ENCODE measurements at regions not wholly inside any gene's neighbourhood (a gene's known extent, or its start where the extent isn't known, plus 50 kb on each side); places are given as distances from the start of the nearest gene placed in this dataset.
"Not testable (repeated sequence)": the region's sequence is repeated elsewhere in the genome, so short reads cannot be mapped to it uniquely, and the experiment has no call there.

DNA sequence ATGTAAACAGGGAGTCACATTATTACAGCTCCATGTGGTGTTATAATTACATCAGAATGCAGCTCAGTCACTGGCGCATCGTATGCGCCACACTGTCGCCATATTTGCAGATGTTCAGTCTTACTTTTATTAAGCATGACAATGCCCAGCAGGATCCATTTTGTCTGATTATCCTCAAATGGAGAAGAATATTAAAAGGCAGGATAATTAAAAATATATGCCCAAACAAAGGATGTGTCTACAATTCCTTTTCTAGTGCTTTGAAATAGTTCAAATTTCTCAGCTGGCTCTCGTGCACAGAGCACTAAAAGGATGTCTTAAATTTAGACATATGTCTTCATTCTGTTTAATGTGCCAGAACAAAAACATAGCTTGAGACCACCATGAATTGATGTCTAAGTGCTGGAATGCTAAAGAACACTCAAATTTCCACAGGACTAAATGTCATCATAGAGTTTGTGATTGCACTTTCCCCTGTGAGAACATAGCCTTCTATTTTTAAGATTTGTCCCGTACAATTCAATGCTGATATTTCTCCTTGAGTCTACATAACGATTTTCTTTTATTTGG is 168.0 kb downstream of the DKK1 start:
- no peak for DNase-seq

DNA sequence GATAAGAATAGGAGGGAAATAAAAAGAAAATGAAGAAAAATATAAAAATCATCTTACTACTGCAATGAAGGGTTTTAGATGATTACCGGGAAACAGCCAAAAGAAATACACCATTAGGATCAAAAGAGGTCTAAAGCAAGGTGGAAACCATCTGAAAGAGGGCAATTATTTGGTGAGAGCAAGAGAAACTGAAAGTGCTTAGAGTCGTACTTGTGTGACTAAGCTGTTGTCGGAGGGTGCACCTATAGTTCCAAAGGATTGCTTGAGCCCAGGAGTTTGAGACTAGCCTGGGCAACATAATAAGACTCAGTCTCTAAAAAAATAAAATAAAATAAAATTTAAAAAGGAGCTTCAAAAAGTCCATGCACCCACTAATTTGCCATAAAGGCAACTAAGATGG is 169.5 kb downstream of the DKK1 start:
- DNase-seq: no peak

- DNase-seq: no peak
Measured at GRCh38 chr10:52484206-52485065, 170.4 kb downstream of the DKK1 start.

DNA sequence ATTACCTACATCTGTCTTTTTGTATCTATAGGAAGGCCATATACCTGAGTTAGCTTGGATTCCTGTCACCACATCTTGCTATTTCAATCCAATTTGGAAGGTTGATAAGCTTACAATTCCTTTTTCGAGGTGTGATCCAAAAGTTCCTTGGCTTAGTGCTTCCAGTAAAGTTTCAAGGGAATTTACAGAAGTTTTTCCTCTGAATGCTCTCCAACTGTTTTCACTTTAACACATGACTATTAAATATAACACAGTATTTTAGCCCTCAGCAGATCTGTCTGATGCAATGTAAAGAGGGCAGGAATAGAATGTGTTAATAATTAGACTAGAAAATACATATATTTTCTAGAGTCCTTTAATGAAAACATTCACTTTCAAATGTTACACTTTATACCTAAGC is 171.4 kb downstream of the DKK1 start:
- DNase-seq: no peak

DNA sequence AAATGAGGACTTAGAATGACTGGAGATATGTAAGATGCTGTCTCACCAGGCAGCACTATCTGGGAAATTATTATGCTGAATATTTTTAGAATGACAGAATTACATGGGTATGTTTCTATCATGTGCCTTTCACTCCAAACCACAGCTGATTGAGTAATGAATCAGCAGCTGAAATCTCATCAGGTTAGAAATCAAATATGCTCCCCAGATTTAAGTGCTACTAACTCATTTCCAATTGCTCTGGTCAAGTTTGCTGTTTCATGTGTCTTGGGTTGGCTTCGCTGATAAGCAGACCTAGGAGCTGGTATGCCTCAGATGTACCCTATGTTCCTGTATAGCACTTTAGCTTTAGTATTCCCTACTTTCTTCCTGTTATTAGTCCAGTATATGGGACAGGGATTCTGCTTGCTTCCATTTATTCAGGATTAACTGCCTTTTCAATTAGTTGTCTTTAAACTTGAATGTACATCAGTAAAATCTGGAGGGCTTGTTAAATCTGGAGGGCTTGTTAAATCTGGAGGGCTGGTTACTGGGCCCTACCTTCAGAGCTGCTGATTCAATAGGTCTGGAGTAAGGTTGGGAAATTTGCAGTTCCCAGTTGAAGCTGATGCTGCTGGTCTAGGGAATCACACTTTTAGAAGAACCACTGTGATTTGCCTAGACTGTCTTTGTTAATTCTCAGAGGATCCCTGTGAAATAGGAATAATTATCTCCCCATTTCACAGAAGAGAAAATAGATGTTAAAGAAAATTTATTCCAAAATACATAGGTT is 172.9 kb downstream of the DKK1 start:
- DNase-seq: no peak

- peak; percentile 15 to 23 for DNase-seq
Measured at GRCh38 chr10:52488606-52489485, 174.8 kb downstream of the DKK1 start.

- no peak for DNase-seq
Measured at GRCh38 chr10:52491246-52491995, 177.3 kb downstream of the DKK1 start.

DNA sequence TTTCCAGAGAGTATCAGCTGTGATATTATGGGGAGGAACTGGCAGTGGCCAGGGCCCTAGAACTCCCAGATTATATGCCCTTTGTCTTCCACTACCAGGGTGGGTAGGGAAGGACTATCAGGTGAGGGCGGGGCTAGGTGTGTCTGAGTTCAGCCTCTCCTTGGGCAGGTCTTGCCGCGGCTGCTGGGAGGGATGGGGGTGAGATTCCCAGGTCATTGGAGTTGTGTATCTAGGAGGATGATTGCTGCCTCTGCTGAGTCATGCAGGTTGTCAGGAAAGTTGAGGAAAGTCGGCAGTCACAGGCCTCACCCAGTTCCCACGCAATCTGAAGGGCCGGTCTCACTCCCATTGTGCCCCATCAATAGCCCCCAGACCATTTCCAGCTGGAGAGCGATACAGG is 185.2 kb downstream of the DKK1 start:
- DNase-seq: no peak

DNA sequence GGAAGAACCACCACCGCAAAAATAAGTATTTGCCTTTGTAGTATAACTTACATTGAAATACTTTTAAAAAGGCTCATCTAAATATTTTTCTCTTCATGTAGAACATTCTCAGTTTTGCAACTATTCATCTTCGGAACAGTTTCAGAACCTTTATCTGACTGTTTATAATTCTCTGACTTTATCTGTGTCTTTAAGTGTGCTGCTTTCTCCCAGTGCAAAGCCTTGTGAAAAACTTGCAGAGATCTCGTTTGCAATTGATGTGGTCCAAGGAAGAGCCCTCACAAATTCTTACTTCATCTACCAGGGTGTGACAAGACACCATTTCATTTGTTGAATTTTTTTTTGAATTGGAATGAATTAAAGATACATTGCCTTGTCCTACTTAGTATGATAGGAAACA is 186.4 kb downstream of the DKK1 start:
- DNase-seq: no peak

- no peak for DNase-seq
Measured at GRCh38 chr10:52502237-52502636, 188.2 kb downstream of the DKK1 start.

- DNase-seq: not testable (repeated sequence)
Measured at GRCh38 chr10:52505341-52505740, 191.3 kb downstream of the DKK1 start.

DNA sequence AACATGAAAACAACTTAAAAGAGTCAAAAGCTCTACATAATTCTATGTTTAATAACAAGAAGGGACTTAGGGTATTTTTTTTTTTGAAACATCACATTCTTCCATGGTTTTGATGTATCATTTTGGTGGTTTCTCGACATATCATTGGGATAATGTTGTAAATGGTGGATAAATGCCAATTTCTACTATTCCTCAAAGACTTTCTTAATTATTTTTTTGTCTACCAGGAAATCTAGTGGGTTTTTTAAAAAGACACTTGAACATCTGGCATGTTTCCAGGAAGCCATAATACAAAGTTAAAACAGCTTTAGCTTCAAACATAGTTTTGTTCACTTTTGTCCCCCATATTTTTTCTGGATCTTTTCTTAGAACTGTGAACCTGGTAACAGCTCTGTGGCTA is 200.4 kb downstream of the DKK1 start:
- no peak for DNase-seq

GRCh38 chr10:52517012-52517411 is 202.9 kb downstream of the DKK1 start:
- DNase-seq: no peak

DNA sequence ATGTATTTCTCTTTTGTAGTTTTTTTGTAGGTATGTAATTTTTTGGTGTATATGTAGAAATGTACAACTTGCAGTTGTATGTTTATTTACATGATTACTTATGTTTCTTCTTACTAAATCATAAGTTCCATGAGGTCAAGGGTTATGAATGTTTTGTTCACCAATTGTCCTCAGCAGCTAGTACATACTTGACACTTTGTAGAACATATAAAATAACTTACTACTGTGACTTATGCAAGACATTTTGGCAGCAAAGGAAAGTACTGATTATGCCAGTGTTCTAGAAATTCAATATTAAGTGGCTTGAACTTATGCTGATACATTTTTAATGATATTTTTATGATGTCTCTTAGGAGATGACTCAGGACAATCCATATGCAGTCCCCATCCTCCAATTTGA is 209.6 kb downstream of the DKK1 start:
- DNase-seq: peak; percentile 30 to 36

DNA sequence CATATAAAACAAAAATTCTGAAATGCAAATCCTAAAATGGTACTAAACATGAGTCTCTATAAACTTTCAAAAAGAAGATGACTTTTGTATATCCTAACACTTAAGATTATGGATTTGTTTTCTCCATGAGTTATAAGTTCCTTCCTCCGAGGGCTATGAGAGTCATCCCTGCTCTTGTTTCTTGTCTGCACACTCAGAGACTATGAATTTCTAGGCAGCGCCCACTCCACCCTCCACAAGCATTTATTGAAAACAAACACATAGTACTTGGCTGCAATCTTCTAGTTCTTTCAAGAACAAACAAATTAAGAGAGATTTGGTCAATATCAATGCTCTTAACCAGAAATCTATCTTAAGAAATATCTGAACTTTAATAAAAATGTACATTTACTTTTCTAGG is 211.7 kb downstream of the DKK1 start:
- no peak for DNase-seq

DNA sequence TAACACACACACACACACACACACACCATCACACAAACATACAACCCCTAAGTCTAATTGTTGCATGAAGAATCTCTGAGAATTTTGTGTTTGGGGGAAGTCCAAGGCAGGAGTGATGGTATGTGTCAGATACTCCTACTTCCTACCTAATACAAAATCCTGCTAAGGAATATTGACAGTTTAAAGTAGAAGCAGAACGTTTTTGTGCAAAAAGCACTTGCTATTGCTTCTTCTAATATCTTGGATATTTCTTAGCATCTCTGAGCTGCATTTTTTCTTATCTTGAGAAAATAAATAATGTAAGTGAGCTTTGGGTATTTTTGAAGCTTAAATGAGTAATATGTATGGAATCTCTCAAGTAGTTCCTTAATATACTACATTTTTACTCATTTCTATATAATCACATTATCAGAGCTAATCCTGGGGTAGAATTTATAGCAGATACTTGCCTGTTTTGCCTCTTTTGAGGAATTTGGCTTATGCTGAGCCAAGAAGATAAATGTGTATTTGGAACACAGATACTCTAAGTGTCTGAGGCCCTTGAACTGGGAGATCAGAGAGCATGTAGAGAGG is 212.3 kb downstream of the DKK1 start:
- DNase-seq: no peak

DNA sequence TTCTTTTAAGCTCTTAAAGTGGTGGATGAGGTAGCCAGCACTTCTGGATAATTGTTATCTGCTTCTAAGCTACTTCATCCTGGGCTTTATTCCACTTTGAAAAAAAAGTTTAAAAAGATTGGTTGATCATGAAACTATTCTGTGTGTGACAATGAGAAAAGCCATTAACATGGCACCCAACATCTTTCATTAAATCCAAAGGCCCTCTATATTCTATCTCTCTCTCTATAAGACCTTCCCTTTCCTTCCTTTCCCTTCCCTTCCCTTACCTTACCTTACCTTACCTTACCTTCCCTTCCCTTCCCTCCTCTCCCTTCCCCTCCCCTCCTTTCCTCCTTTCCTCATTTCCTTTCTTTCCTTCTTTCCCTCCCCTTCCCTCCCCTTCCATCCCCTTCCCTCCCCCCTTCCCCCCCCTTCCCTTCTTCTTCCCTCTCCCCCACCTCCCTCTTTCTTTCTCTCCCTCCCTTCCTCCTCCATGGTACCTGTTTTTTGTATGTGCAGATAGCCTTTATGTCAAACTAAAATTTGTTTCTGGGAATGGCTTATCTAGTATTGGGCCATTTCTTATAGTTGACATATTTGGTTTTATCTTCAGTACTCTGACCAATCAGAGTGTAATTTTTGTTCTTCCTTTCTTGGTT is 218.7 kb downstream of the DKK1 start:
- DNase-seq: no peak

- DNase-seq: no peak
Measured at GRCh38 chr10:52533986-52534385, 219.9 kb downstream of the DKK1 start.

DNA sequence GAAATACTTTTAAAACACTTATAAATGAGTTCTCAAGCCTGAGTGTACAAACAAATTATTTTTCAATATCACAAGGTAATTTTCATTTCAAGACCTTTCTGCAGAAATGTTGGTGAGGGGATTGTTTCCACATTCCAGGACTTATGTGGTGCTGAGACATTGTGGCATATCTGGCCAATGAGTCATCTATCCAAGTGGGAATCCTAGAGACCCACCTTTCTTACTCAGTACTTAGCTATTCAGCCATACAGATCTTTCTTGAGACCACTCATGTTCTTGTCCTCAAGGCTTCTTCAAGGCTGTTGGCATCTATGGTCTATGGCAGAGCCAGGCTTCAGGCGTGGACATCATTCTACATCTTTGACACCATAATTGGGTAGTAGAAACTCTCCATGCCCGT is 225.4 kb downstream of the DKK1 start:
- no peak for DNase-seq

DNA sequence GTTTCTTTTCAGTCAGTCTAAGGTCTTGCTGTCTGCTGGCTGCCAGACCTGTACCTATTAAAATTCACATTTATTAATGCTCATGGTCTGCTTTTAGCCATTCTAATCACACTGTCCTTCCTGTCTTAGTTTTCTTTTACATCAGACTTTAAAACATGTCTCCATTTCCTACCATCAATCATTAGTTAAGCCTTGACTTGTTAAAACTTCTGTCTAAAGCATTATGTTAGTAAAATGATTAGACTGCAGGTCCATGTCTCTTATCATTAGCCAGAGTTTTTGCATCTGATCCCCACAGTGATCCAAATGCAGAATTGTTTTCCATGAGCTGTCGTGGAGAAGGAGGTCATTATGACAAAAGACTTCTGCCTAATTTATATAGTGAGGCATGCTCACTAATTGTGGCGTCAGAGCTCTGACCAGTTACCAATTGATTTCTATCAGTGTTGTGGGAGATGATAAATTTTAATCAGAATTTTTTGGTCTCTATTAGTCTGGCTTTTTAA is 226.5 kb downstream of the DKK1 start:
- DNase-seq: no peak
